ENCODE measurements at regions not wholly inside any gene's neighbourhood (a gene's known extent, or its start where the extent isn't known, plus 50 kb on each side); places are given as distances from the start of the nearest gene placed in this dataset.

DNA sequence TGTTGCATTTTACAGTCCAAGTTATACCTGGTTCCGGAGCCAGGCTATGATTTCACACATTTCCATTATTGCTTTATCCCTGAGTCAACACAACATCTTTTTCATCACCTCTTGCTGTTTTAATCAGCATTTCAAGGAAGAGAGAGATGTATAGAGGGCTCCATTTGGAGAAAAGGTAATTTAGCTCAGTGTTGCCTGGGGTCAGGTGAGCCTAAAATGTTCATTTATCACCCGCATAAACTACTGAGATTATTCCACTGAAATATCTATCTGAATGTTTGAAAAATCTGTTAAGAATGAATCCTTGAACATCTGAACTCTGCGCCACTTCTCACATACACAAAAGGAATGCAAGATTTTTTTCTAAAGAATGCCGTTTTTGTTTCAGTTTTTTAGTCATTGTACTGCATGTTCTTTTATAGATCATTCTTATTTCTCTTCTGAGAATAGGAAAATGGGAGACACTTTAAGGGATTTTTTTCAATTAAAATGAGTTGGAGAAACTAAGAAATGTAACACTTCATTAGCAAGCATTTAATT, 51.5 kb upstream of the AGTR1 start:
- TF ChIP-seq CTCF (IDR thresholded peaks at IDR 0.05) (no peak), POLR2AphosphoS5 (IDR thresholded peaks at IDR 0.05; ENCODE audit: low read depth, low read length) (no peak)

All from Panc1 (cell line).